GM13976 (cell line): ENCODE measurements at regions not wholly inside any gene's neighbourhood (a gene's known extent, or its start where the extent isn't known, plus 50 kb on each side); places are given as distances from the start of the nearest gene placed in this dataset.

Source experiments
- DNase-seq: peaks from one replicate; pipeline ENCODE4 v3.0.0; 2012; ENCODE audit warnings: low spot score
- CTCF ChIP-seq: IDR thresholded peaks from 2 replicates; pipeline ENCODE4 v1.5.1; 2012; ENCODE audit warnings: borderline replicate concordance, mild to moderate bottlenecking; ENCODE audit not compliant: insufficient read depth; ENCODE audit errors: extremely low read depth, missing control alignments, control extremely low read depth
- in situ Hi-C: fragments of 300-500 bp; cut with MboI; formaldehyde crosslinking; loops from one replicate; pipeline ENCODE4 v1.12.0; 2022; ENCODE audit warnings: low sequenced_read_pairs, mixed read lengths, inconsistent platforms; ENCODE audit not compliant: unreplicated experiment

GRCh38 chr9:22535780-22536179, 89.2 kb downstream of the DMRTA1 start:
- TF ChIP-seq CTCF = no peak
- in situ Hi-C loops = no loop called here

GRCh38 chr9:22537721-22538120, 91.1 kb downstream of the DMRTA1 start:
- no peak for DNase-seq
- in situ Hi-C loops = no loop called here
- TF ChIP-seq CTCF = no peak

More at GRCh38 chr9:22535780-22536179, 89.2 kb downstream of the DMRTA1 start:
- DNase-seq = no peak

- DNase-seq = no peak
- TF ChIP-seq CTCF = no peak
- in situ Hi-C loops = no loop called here
Measured at GRCh38 chr9:22548625-22549024, 102.0 kb downstream of the DMRTA1 start.

GRCh38 chr9:22574740-22575139, 128.1 kb downstream of the DMRTA1 start:
- in situ Hi-C loops = no loop called here
- no peak for TF ChIP-seq CTCF
- no peak for DNase-seq

- no peak for DNase-seq
- no peak for TF ChIP-seq CTCF
- in situ Hi-C loops = no loop called here
Measured at GRCh38 chr9:22580788-22581187, 134.2 kb downstream of the DMRTA1 start.

GRCh38 chr9:22582221-22582620, 135.6 kb downstream of the DMRTA1 start:
- no peak for DNase-seq
- in situ Hi-C loops = no loop called here
- no peak for TF ChIP-seq CTCF

GRCh38 chr9:22588918-22589317, 142.3 kb downstream of the DMRTA1 start:
- no peak for DNase-seq
- no peak for TF ChIP-seq CTCF
- in situ Hi-C loops = no loop called here
